Heart left ventricle (tissue), 16 donors: ENCODE measurements at regions not wholly inside any gene's neighbourhood (a gene's known extent, or its start where the extent isn't known, plus 50 kb on each side); places are given as distances from the start of the nearest gene placed in this dataset.

Experiments used
- ATAC-seq, 4 donors: fragments of 200-7000 bp; cut with Tn5 transposase; one replicate each; pipeline ENCODE4 v1.9.1; 2020 to 2022; ENCODE audit warnings: moderate library complexity in 4 of 4, mild to moderate bottlenecking in 3 of 4, moderate number of reproducible peaks in 1 of 4
- DNase-seq, 5 donors: peaks; one replicate each; pipeline ENCODE4 v3.0.0-alpha.2; 2020
- H3K27ac ChIP-seq, 12 donors: fragments of 200-600 bp; sonication (generic) in 4 of 12; one replicate each; pipeline versions ENCODE4 v1.5.0 to v1.8.0; 2016 to 2022; ENCODE audit warnings: mild to moderate bottlenecking in 2 of 12
- H3K27me3 ChIP-seq, 9 donors: fragments of 200-600 bp; sonication (generic) in 2 of 9; one replicate each; pipeline versions ENCODE4 v1.5.1 to v1.8.0; 2016 to 2022; ENCODE audit warnings: mild to moderate bottlenecking in 3 of 9
- H3K36me3 ChIP-seq, 9 donors: fragments of 200-600 bp; sonication (generic) in 2 of 9; one replicate each; pipeline versions ENCODE4 v1.5.0 to v1.8.0; 2018 to 2022; ENCODE audit warnings: mild to moderate bottlenecking in 2 of 9
- H3K4me1 ChIP-seq, 12 donors: fragments of 200-600 bp; sonication (generic) in 4 of 12; one replicate each; pipeline versions ENCODE4 v1.5.0 to v1.8.0; 2016 to 2022; ENCODE audit warnings: mild to moderate bottlenecking in 3 of 12
- H3K4me3 ChIP-seq, 12 donors: fragments of 200-600 bp; sonication (generic) in 4 of 12; one replicate each; pipeline versions ENCODE4 v1.5.0 to v1.8.0; 2017 to 2022; ENCODE audit warnings: mild to moderate bottlenecking in 9 of 12, moderate library complexity in 4 of 12
- H3K9me3 ChIP-seq, 12 donors: fragments of 200-600 bp; sonication (generic) in 4 of 12; one replicate each; pipeline versions ENCODE4 v1.5.0 to v1.8.0; 2016 to 2022; ENCODE audit warnings: mild to moderate bottlenecking in 1 of 12
- CTCF ChIP-seq, 12 donors: fragments of 200-600 bp; sonication (generic) in 4 of 12; IDR thresholded peaks; one replicate each; pipeline versions ENCODE4 v1.5.0 to v1.8.0; 2018 to 2022; ENCODE audit warnings: antibody characterized with exemption in 12 of 12, mild to moderate bottlenecking in 5 of 12
- POLR2A ChIP-seq, 2 donors: fragments of 450-650 bp; IDR thresholded peaks; one replicate each; pipeline ENCODE4 v1.6.1; 2017; ENCODE audit warnings: antibody characterized with exemption in 2 of 2, mild to moderate bottlenecking in 2 of 2, moderate library complexity in 2 of 2
- WGBS, 4 donors: extraction: QIAGEN DNeasy Blood & Tissue Kit in 2 of 4; methylation state at CpG; one replicate each; pipeline versions ENCODE4 v1.1.5 to v1.1.7; 2013 to 2018; 5-methylcytosine and 5-hydroxymethylcytosine counted together
- intact Hi-C, 10 donors: fragments of 100-400 bp; cut with DNase I; formaldehyde crosslinking; loops; one replicate each; pipeline versions ENCODE4 v1.11.1 to v1.14.2; 2022
- donor health status: ischemic (EF 13 %, LVEDD 7.1; RV severe dilation, severe dysfunction).
- donor health status: healthy with polysubstance abuse.
- donor health status: DM: no; HTN: yes; CAD: no.
- donor health status: DM: no; HTN: no; CAD: no.
- donor health status: ischemic (EF 25% LVEDD 6.9; RV normal size, moderate dysfunction).
- donor health status: ischemic (EF 25% LVEDD 5.7; RV mildly dilated, moderate dysfunction).
- donor health status: healthy.
- donor health status: DM: yes; HTN: yes; CAD: no.
- donor health status: ischemic (EF 35%, LVEDD 5.7; RV mildly dilated, moderate dysfunction).
- donor health status: nonischemic (EF 11% LVEDD 7.7; RV severe dilation, severe dysfunction).
- donor health status: DM: yes; HTN: yes; CAD: no.
- donor health status: PGD.
- donor health status: ischemic (EF 29% LVEDD 5.4; RV normal size, mild dysfunction).
- donor health status: nonischemic (EF 23%, LVEDD 6.1; RV moderate dilation, normal function).

- H3K36me3 ChIP-seq = no peaks in the 10 kb centered on the region
- no peak overlapping the region for H3K27ac ChIP-seq
- H3K9me3 ChIP-seq = peaks cover 0 to 7% (median 0%) of the 10 kb centered on the region in 12 donors
- no peaks in the 10 kb centered on the region for H3K27me3 ChIP-seq
- 69 to 77% (median 71%) methylated on average over 2 of the region's 2 CpGs for whole genome bisulfite sequencing, 4 donors
- intact Hi-C loops = loop anchor here in 2 of 10 donors (10.0 kb wide), 1 partner anchor 284 kb away; no protein-coding TSS in a partner anchor
- DNase-seq (no peak), ATAC-seq (no peak)
- no peaks in the 10 kb centered on the region for H3K4me1 ChIP-seq
- TF ChIP-seq CTCF (IDR thresholded peaks at IDR 0.05) (no peak), POLR2A (IDR thresholded peaks at IDR 0.05) (no peak)
- no peak overlapping the region for H3K4me3 ChIP-seq
Measured at GRCh38 chr12:71018682-71019081, 98.1 kb upstream of the PTPRR start.

- peak in 2 of 4 donors; percentile 41 to 42 for ATAC-seq
Measured at GRCh38 chr12:71014180-71014785, 93.7 kb upstream of the PTPRR start.

GRCh38 chr12:71011261-71011660 lies 90.7 kb upstream of the PTPRR start:
- intact Hi-C loops = loop anchor here in 7 of 10 donors (5.0 to 10.0 kb wide), 3 partner anchors 274 to 279 kb away; no protein-coding TSS in a partner anchor
- Histone ChIP-seq H3K9me3 (no peaks in the 10 kb centered on the region), H3K4me1 (no peaks in the 10 kb centered on the region), H3K36me3 (no peaks in the 10 kb centered on the region), H3K27me3 (no peaks in the 10 kb centered on the region), H3K4me3 (no peak overlapping the region), H3K27ac (no peak overlapping the region)
- no peak for DNase-seq
- WGBS, 4 donors = 69 to 93% (median 84%) methylated on average over 4 of the region's 4 CpGs
- TF ChIP-seq CTCF (IDR thresholded peaks at IDR 0.05) (no peak), POLR2A (IDR thresholded peaks at IDR 0.05) (no peak)
- peak in 1 of 4 donors; percentile 54 for ATAC-seq

More at GRCh38 chr12:71014180-71014785, 93.7 kb upstream of the PTPRR start:
- WGBS, 4 donors = 10 to 13% (median 12%) methylated on average over 2 of the region's 2 CpGs
- Histone ChIP-seq H3K27ac (no peak overlapping the region), H3K4me3 (no peak overlapping the region), H3K9me3 (peaks cover 0 to 7% (median 0%) of the 10 kb centered on the region in 12 donors), H3K27me3 (no peaks in the 10 kb centered on the region), H3K36me3 (no peaks in the 10 kb centered on the region), H3K4me1 (no peaks in the 10 kb centered on the region)
- TF ChIP-seq POLR2A (IDR thresholded peaks at IDR 0.05) (no peak), CTCF (IDR thresholded peaks at IDR 0.05) (peak in 9 of 12 donors; percentile 8 to 49 (median 35))
- intact Hi-C loops = loop anchor here in 7 of 10 donors (5.0 to 10.0 kb wide), 3 partner anchors 277 to 282 kb away; no protein-coding TSS in a partner anchor
- no peak for DNase-seq

- intact Hi-C loops = loop anchor here in 7 of 10 donors (5.0 to 10.0 kb wide), 3 partner anchors 273 to 278 kb away; no protein-coding TSS in a partner anchor
- no peak for ATAC-seq
Measured at GRCh38 chr12:71010143-71010479, 89.6 kb upstream of the PTPRR start.

More at GRCh38 chr12:71010143-71010479, 89.6 kb upstream of the PTPRR start:
- TF ChIP-seq POLR2A (IDR thresholded peaks at IDR 0.05) (no peak), CTCF (IDR thresholded peaks at IDR 0.05) (no peak)
- Histone ChIP-seq H3K36me3 (no peaks in the 10 kb centered on the region), H3K27ac (no peak overlapping the region), H3K9me3 (no peaks in the 10 kb centered on the region), H3K27me3 (no peaks in the 10 kb centered on the region), H3K4me1 (no peaks in the 10 kb centered on the region), H3K4me3 (no peak overlapping the region)
- 98 to 100% (median 99%) methylated on average over 1 of the region's 1 CpG for WGBS, 4 donors
- DNase-seq = no peak
